Motor neuron (in vitro differentiated cells): ENCODE measurements at regions not wholly inside any gene's neighbourhood (a gene's known extent, or its start where the extent isn't known, plus 50 kb on each side); places are given as distances from the start of the nearest gene placed in this dataset.

Experiments
- ATAC-seq, 8 experiments: fragments of 200-7000 bp; cut with Tn5 transposase; replicated peaks in 6 of 8; 2 replicates each; pipeline ENCODE4 v1.8.0; 2021; ENCODE audit warnings: mild to moderate bottlenecking in 8 of 8, moderate library complexity in 8 of 8
- H3K27ac ChIP-seq, 2 donors: fragments of 250-450 bp; sonication (Bioruptor Pico); 2 replicates each; pipeline ENCODE4 v1.9.0; 2021; ENCODE audit warnings: antibody characterized with exemption in 2 of 2, mild to moderate bottlenecking in 2 of 2, moderate library complexity in 1 of 2
- H3K4me1 ChIP-seq, 2 donors: fragments of 250-450 bp; sonication (Bioruptor Pico); replicated peaks in 1 of 2; 2 replicates each; pipeline ENCODE4 v1.6.1; 2021; ENCODE audit warnings: antibody characterized with exemption in 2 of 2, mild to moderate bottlenecking in 2 of 2, moderate library complexity in 1 of 2
- H3K4me3 ChIP-seq, 5 donors: fragments of 250-450 bp; sonication (Bioruptor Pico); 2 replicates each; pipeline ENCODE4 v1.9.0; 2021; ENCODE audit warnings: antibody characterized with exemption in 5 of 5, mild to moderate bottlenecking in 5 of 5, moderate library complexity in 4 of 5
- WGBS, 10 experiments: fragments of 450-650 bp; shearing (Covaris generic); methylation state at CpG; one replicate each; pipeline ENCODE4 v1.0.0; 2022; 5-methylcytosine and 5-hydroxymethylcytosine counted together
- in situ Hi-C, 9 experiments: fragments of 400-800 bp; cut with MboI; loops; one replicate each; pipeline ENCODE4 v1.15.0; 2021; ENCODE audit warnings: low sequenced_read_pairs in 9 of 9, low pct_unique_long_range_greater_than_20kb in 2 of 9; ENCODE audit not compliant: unreplicated experiment in 9 of 9

- WGBS, 10 experiments: 60 to 100% (median 80%) methylated on average over 1 to 9 of the region's 13 CpGs; no CpG with 5 or more reads in 3 of the 10 experiments
- Histone ChIP-seq H3K27ac (no peak overlapping the region), H3K4me1 (no peaks in the 10 kb centered on the region), H3K4me3 (no peak overlapping the region)
- in situ Hi-C loops: no loop called here
- no peak for ATAC-seq
Observed at GRCh38 chr2:238594796-238595749, 168.3 kb downstream of the ASB1 start.

- 32 to 84% (median 71%) methylated on average over 1 to 13 of the region's 20 CpGs for WGBS, 10 experiments
- ATAC-seq: no peak
- H3K27ac ChIP-seq: no peak overlapping the region
- H3K4me1 ChIP-seq: no peaks in the 10 kb centered on the region
- H3K4me3 ChIP-seq: no peak overlapping the region
- in situ Hi-C loops: no loop called here
Observed at GRCh38 chr2:238595750-238596570, 169.2 kb downstream of the ASB1 start.

- in situ Hi-C loops: no loop called here
- Histone ChIP-seq H3K4me1 (no peaks in the 10 kb centered on the region), H3K4me3 (no peak overlapping the region), H3K27ac (no peak overlapping the region)
- ATAC-seq: peak in 6 of 8 experiments; percentile 64 to 72 (median 68)
- WGBS, 10 experiments: 0 to 85% (median 62%) methylated on average over 2 to 17 of the region's 24 CpGs
Observed at GRCh38 chr2:238596571-238597551, 170.1 kb downstream of the ASB1 start.

GRCh38 chr2:238597638-238598528 lies 171.2 kb downstream of the ASB1 start:
- H3K4me1 ChIP-seq: no peaks in the 10 kb centered on the region
- H3K27ac ChIP-seq: no peak overlapping the region
- in situ Hi-C loops: no loop called here
- no peak overlapping the region for H3K4me3 ChIP-seq
- WGBS, 10 experiments: 7 to 100% (median 74%) methylated on average over 1 to 6 of the region's 11 CpGs
- ATAC-seq: no peak

- no peaks in the 10 kb centered on the region for H3K4me1 ChIP-seq
- no peak overlapping the region for H3K4me3 ChIP-seq
- in situ Hi-C loops: no loop called here
- WGBS, 10 experiments: 25 to 83% (median 66%) methylated on average over 2 to 7 of the region's 14 CpGs
- no peak for ATAC-seq
- no peak overlapping the region for H3K27ac ChIP-seq
Observed at GRCh38 chr2:238598802-238599530, 172.2 kb downstream of the ASB1 start.

- H3K4me1 ChIP-seq: no peaks in the 10 kb centered on the region
- H3K4me3 ChIP-seq: no peak overlapping the region
- in situ Hi-C loops: no loop called here
- no peak for ATAC-seq
- H3K27ac ChIP-seq: no peak overlapping the region
- WGBS, 10 experiments: 82 to 100% (median 92%) methylated on average over 1 to 6 of the region's 29 CpGs; no CpG with 5 or more reads in 4 of the 10 experiments
Observed at GRCh38 chr2:238599549-238600505, 173.1 kb downstream of the ASB1 start.

GRCh38 chr2:238600506-238601432 lies 174.0 kb downstream of the ASB1 start:
- Histone ChIP-seq H3K4me1 (no peaks in the 10 kb centered on the region), H3K27ac (no peak overlapping the region), H3K4me3 (no peak overlapping the region)
- 0 to 100% (median 83%) methylated on average over 1 to 5 of the region's 29 CpGs; no CpG with 5 or more reads in 3 of the 10 experiments for WGBS, 10 experiments
- no peak for ATAC-seq
- in situ Hi-C loops: no loop called here

GRCh38 chr2:238601433-238602222 lies 174.9 kb downstream of the ASB1 start:
- in situ Hi-C loops: no loop called here
- Histone ChIP-seq H3K4me1 (no peaks in the 10 kb centered on the region), H3K27ac (no peak overlapping the region), H3K4me3 (no peak overlapping the region)
- WGBS, 10 experiments: 0 to 94% (median 52%) methylated on average over 1 to 5 of the region's 11 CpGs; no CpG with 5 or more reads in 2 of the 10 experiments
- peak in 2 of 8 experiments; percentile 89 to 91 for ATAC-seq

GRCh38 chr2:238602223-238602960 lies 175.7 kb downstream of the ASB1 start:
- H3K4me1 ChIP-seq: no peaks in the 10 kb centered on the region
- in situ Hi-C loops: no loop called here
- no peak for ATAC-seq
- 17 to 100% (median 64%) methylated on average over 1 to 6 of the region's 6 CpGs for WGBS, 10 experiments
- no peak overlapping the region for H3K4me3 ChIP-seq
- H3K27ac ChIP-seq: no peak overlapping the region
